IPS DF 4.7 (cell line): ENCODE measurements at regions not wholly inside any gene's neighbourhood (a gene's known extent, or its start where the extent isn't known, plus 50 kb on each side); places are given as distances from the start of the nearest gene placed in this dataset.
A peak's percentile ranks its signal among the peaks of the same experiment; 100 is the strongest.

Experiments used
- DNase-seq: peaks from one replicate; pipeline ENCODE4 v3.0.0-alpha.2; 2013; ENCODE audit warnings: low spot score; ENCODE audit errors: extremely low read depth

DNA sequence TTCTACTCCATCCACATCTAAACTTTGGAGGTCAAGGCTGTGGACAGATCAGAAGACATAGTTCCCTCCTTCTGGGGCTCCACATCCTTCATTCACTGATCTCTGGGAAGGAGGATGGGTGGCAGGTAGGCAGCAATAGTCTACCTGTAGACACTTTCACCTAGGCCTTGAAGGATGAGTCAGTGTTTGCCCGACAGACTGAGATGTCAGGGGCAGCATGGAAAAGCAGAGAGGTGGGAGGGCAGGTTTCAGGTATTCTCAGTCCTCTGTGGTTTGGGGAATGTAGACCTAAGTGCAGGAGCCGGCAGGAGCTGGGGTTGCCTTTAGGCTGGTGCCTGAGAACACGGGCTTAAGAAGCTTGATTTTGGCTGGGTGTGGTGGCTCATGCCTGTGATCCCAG, 171.9 kb upstream of the ZNF267 start:
- no peak for DNase-seq

DNA sequence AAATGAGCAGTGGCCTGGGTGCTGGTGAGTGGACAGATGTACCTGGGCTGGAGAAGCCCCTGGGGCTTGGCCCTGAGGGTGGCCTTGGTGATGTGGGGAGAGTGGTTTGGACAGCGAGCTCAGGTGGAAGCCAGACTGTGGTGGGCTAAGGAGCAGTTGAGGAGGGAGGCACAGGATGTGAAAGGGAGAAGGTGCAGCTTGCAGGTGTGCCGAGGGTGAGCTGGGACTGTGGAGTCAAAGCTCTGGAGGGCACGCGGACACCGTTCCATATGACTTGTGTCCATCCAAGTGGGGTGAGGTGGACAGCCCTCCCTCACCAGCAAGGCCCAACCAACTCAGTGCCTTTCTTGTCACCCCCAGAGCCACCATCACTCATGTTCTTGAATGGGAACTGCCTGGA, 170.8 kb upstream of the ZNF267 start:
- DNase-seq = no peak

GRCh38 chr16:31703526-31704128, 170.0 kb upstream of the ZNF267 start:
- DNase-seq = no peak

DNA sequence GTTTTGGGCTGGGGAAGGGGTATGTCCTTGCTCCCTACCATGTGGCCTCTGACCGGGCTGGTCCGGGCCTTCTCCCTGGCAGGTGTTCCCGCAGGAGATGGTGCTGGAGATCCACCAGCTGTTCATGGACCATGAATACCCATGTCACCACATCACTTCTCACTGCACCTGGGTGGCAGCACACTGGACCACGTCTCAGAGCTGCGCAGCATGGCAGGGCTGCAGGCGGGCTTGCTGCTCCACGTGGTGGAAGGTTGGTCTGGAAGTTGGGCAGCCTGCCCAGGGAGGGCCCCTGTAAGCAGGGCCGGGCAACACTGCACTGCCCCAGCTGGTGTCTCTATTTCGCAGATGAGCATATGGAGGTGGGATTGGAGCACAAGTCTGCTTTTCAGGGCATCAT, 169.5 kb upstream of the ZNF267 start:
- no peak for DNase-seq

DNA sequence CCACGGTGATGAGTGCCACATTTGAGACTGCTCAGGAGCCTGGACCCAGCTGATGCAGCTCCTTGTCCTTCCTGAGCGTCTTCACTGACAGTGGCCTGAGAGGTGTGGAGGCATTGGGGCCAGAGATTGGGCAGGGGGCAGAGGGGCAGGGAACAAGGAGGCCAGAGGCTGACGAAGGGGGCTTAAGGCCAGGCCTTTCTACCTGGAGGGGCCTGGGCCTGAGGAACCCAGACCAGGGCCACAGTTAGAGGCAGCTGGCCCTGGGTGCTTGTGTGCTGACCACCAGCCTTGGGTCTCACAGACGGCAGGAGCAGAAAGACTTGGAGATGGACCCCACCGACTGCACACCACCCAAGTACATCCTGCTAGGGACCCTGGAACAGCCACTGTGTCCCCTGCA, 168.2 kb upstream of the ZNF267 start:
- no peak for DNase-seq

GRCh38 chr16:31706318-31706717, 167.3 kb upstream of the ZNF267 start:
- no peak for DNase-seq

- DNase-seq = no peak
Observed at GRCh38 chr16:31706925-31707324, 166.7 kb upstream of the ZNF267 start.

- DNase-seq = no peak
Observed at GRCh38 chr16:31707743-31708335, 165.8 kb upstream of the ZNF267 start.

DNA sequence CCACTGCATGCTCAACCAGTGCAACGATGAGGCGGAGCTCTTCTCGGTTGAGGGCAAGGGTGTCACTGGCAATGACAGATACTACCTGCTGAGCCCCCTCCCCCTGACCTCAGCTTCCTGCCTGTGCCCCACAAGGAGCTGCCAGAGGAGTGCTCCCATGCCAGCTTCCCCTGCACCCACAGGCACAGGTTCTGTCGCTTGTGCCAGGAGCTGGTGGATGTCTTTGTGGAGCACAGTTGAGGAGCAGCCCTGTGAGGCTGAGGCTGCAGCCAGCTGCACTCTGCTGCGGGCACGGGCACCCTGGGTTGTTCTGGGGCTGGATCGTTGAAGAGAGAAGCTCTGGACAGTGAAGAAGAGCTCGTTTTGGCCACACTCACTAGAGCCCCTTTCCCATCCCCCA, 165.3 kb upstream of the ZNF267 start:
- DNase-seq = no peak

DNA sequence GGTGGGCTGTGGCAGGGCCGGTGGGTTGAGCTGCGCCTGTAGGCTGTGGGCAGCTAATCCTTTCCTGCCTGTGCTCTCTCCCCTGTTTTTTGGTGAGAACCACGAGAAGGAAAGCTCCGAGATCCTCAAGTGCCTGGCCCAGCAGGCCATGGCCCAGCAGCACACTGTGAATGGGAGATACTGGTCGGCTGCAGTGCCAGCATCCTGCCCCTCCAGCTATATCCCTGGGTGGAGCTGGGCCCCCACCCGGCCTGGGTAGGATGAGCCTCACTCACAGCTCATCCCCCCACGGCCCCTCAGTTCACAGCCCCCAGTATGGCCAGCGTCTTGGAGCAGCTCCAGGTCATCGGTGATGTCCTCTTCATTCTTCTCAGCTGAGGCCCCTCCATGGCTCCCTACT, 164.4 kb upstream of the ZNF267 start:
- no peak for DNase-seq

DNA sequence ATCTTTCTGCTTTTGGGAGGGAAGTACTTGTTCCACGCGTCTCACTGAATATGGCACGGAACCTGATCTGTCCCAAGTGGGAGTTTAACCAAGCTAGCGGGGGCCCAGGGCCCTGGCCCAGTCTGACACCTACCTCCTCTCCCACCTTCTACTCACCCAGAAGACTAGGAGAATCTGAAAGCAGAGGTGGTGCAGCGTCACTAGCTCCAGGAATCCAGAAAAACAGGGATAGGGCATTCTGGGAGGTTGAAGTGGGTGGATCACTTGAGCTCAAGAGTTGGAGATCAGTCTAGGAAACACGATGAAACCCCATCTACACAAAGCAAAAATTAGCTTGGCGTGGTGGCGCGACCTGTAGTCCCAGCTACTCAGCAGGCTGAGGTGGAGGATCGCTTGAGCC, 163.5 kb upstream of the ZNF267 start:
- no peak for DNase-seq

DNA sequence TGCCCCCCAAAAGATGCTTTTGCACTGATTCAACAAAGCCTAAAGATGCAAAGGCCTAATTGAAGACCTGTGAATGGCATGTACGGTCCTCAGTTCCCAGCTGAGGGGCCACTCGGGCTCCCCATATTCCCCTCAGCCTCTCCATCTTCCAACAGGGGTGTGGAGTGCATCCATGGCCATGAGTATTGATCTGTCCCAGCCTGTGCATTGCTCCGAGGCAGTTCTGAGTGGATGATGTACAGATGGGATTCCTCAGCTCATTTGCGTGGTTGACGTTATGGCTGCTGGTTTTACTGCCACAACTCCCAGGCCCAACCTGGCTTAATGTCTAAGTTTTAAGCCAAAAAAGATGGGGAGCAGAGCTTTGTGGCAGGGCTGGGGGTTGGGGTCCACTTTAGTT, 162.7 kb upstream of the ZNF267 start:
- no peak for DNase-seq

DNA sequence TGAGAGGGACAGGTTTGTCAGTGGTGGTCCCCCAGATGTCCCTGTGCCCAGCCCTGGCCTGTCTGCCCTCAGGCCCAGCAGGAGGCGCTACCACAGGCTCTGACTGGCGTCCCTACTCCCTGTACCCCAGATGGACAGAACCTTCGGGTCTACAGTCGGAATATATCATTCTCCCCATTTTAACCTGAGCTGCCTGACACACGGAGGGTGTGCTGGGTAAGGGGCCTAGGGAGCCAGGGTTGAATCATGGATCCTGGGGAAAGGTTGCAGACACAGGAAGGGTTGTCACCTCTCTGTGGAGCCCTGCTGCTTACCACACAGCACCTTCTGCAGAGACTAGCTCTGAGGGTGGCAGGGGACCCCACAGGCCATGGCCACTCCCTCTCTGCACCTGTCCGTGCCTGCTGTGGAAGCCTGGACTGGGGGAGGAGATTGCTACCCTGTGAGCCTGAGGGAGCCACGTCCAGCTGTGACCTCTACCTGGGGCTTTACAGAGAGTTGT, 162.2 kb upstream of the ZNF267 start:
- DNase-seq = no peak

GRCh38 chr16:31712064-31712540, 161.5 kb upstream of the ZNF267 start:
- no peak for DNase-seq

DNA sequence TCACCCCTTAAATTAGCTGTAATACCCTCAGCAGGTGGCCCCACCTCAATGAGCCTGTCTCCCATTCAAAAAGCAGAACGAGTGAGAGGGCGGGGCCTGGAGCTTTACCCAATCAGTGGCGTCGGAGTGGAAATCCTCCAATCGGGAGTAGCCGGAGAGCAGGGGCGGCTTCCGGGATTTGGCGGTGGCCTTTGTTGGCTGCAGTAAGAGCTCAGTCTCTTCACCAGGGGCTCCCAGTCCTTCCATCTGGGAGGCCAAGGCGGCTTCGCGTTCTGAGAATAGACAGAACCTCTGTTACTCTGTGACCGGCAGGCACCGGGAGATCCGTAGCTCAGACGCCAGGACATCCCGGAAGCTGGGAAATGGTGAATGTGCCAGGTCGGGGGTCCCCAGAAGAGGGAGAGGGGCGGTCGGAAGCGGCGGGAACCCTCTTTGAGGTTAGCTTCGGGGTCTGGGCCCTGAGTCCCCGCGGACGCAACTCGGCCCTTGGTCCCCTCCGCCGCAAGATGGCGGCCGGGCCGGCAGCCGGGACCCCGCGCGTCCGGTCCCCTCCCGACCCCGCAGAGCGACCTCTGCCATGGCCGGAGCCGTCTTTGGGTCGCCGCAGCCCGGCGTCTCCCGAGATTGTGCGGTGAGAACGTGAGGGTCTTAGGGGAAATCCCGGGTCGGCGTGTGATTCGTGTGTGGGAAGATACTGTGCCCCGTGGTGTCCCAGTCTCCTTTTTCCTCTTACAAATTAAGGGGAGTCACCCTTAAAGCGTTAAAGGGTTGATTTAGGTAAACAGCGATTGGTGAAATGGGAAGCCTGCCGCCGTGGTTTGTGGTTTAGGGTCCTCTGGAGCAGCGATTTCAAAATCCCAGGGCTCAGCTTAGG, 160.3 kb upstream of the ZNF267 start:
- DNase-seq = peak; percentile 66

DNA sequence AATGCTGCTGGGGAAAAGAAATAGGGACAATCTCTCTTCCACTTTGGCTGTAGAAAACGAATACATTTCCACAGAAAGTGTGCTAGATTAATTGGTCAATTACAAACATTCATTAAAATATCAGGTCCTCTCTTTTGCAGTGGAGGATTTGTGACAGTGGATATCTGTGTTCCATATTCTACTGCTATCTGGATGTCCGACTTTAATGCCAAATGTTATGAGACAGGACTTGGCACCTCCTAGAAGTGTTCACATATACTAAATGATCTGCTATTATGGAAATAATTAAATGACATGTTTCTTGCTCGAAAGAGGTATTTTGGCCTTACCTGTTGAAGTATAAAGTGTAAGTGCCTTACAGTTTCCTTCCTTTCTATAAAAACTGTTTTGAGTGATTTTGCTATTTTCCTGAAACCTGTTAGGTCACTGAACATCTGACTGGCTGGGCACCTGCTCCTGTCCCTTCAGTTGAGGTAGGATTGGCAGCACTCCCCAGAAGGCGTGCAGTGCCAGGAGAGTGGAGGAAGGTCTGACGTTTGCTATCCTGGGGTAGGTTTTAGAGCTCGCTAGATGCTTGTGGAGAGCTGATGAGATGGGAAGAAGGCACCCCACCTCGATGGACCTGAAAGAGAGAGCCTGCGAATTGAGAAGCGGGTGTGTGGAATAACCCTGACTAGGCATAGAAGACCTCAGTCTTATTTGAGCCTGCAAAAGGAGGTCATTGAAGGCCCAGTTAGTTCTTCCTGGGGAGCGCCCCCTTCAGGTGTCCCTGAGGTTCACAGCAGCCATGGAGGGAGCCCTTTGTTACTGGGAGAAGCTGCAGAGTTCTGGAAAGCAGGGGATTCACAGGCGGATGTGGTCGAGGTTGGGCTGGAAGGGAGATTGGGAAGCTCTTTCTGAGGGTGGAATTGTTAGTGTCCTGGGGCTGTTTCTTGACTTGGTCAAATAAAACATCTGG, 159.4 kb upstream of the ZNF267 start:
- no peak for DNase-seq

DNA sequence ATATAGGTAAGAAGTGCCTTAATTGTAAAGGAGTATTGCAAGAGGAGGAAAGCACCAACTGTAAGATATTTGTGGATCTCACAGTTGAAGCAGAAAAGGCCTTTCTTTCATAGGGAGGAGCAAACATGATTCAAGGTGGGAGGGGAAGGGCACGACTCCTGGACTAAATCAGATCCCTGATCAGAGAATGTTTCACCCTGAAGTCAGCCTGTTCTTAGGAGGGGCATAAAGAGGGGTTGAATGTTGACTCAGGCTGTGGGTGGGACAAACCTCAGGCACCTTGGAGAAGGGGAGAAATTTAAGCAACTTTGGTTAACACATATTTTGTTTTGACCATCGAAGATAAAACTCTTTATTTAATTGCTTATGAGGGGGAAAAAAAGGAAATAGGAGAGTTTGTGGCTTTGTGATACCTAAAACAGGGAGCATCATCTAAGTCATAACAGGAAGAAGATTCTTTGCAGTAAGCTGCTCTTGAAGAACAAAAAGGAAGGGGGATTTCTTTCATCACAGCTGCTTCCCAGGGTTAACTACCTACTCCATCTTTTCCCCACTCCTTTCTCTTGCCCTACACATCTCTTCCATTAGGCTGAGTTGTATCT, 158.6 kb upstream of the ZNF267 start:
- DNase-seq = no peak

GRCh38 chr16:31715915-31716314, 157.7 kb upstream of the ZNF267 start:
- DNase-seq = no peak

DNA sequence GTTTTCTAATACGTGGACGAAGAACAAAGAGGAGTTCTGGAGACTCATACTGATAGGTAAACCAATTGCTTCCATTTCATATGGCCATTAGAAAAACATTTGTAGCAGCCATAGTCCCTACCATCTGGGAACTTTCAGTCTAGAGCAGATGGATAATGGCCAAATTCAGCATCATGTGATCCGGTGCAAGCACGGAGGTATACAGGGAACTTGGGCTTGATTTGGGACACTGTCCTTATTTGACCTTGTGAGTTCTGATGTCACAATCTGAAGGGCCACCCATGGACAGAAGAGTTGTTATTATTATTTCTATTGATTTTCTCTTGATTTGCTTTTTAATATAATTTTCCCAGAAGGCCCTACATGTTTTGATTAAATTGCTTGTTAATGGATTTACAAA, 154.6 kb upstream of the ZNF267 start:
- no peak for DNase-seq

- no peak for DNase-seq
Observed at GRCh38 chr16:31727553-31727952, 146.1 kb upstream of the ZNF267 start.

GRCh38 chr16:31734265-31734664, 139.3 kb upstream of the ZNF267 start:
- no peak for DNase-seq
